Endothelial cell of umbilical vein (primary cell): ENCODE measurements at regions not wholly inside any gene's neighbourhood (a gene's known extent, or its start where the extent isn't known, plus 50 kb on each side); places are given as distances from the start of the nearest gene placed in this dataset.

ENCODE experiments used
- BruUV-seq: library from RNA; stranded (reverse); fragments of 400-500 nt; replicated peaks from 2 replicates; lab custom pipeline; 2021; lab: Mats Ljungman, UMichigan
- CTCF ChIA-PET: fragments of 300-600, 350-600 bp; sonication (Branson Sonifier 250); formaldehyde crosslinking; loops from one replicate; lab custom pipeline; 2021; ENCODE audit warnings: antibody characterized with exemption, inconsistent platforms; lab: Charles Lee
- POLR2A ChIA-PET: fragments of 300-600, 350-600 bp; sonication (Branson Sonifier 250); formaldehyde crosslinking; loops from one replicate; lab custom pipeline; 2021; ENCODE audit warnings: antibody characterized with exemption, inconsistent platforms; lab: Charles Lee
- DNase-seq: peaks from one replicate; pipeline ENCODE4 v3.0.0-alpha.2; 2011; ENCODE audit warnings: low read depth, low spot score
- FAIRE-seq: peaks from 2 replicates; lab custom pipeline; 2011; peaks lifted over from hg19 to GRCh38; lab: Jason Lieb, UNC
- H2AFZ ChIP-seq: 2 replicates; pipeline ENCODE4 v1.6.0; 2012; ENCODE audit warnings: low read depth, low read length, control low read depth, inconsistent platforms
- H3K27ac ChIP-seq: 2 replicates; pipeline ENCODE4 v1.5.1; 2011; ENCODE audit warnings: low read depth, mild to moderate bottlenecking, control low read depth, low read length, moderate library complexity; ENCODE audit not compliant: insufficient read depth
- H3K27me3 ChIP-seq, 2 experiments: 2 replicates each; pipeline versions ENCODE4 v1.6.0 to v1.6.1; 2011; ENCODE audit warnings: low read length in 2 of 2, mixed read lengths in 1 of 2; ENCODE audit not compliant: control insufficient read depth in 2 of 2, insufficient read depth in 2 of 2
- H3K36me3 ChIP-seq, 2 experiments: 2 replicates in 1 of 2; 3 replicates in 1 of 2; pipeline ENCODE4 v1.5.1; 2011; ENCODE audit warnings: low read length in 2 of 2, mild to moderate bottlenecking in 1 of 2, moderate library complexity in 1 of 2; ENCODE audit not compliant: control insufficient read depth in 2 of 2, insufficient read depth in 2 of 2; ENCODE audit errors: extremely low read depth in 1 of 2
- H3K4me1 ChIP-seq: 3 replicates; pipeline ENCODE4 v1.5.1; 2011; ENCODE audit warnings: mild to moderate bottlenecking, low read length; ENCODE audit not compliant: control insufficient read depth, insufficient read depth; ENCODE audit errors: extremely low read depth
- H3K4me2 ChIP-seq: 2 replicates; pipeline ENCODE4 v1.6.1; 2011; ENCODE audit warnings: low read length, control low read depth, mixed read lengths; ENCODE audit not compliant: insufficient read depth
- H3K4me3 ChIP-seq, 3 experiments: fragments of 200-600 bp in 1 of 3; sonication (generic), shearing (Covaris generic) in 1 of 3; replicated peaks in 1 of 3; 2 replicates each; pipeline ENCODE4 v1.5.1; 2011 to 2016; ENCODE audit warnings: control low read depth in 3 of 3, low read length in 3 of 3, mild to moderate bottlenecking in 2 of 3, inconsistent platforms in 1 of 3, low read depth in 1 of 3, moderate library complexity in 1 of 3; ENCODE audit not compliant: insufficient read depth in 1 of 3
- H3K79me2 ChIP-seq: 2 replicates; pipeline ENCODE4 v1.6.0; 2012; ENCODE audit warnings: low read length, inconsistent platforms; ENCODE audit not compliant: control insufficient read depth, insufficient read depth
- H3K9ac ChIP-seq: replicated peaks from 2 replicates; pipeline ENCODE3; 2011; ENCODE audit warnings: low read length, control low read depth; ENCODE audit not compliant: insufficient read depth; ENCODE audit errors: extremely low read depth
- H3K9me1 ChIP-seq: replicated peaks from 3 replicates; pipeline ENCODE4 v1.6.0; 2011; ENCODE audit warnings: mild to moderate bottlenecking, low read length; ENCODE audit not compliant: control insufficient read depth, insufficient read depth; ENCODE audit errors: extremely low read depth
- H3K9me3 ChIP-seq: replicated peaks from 2 replicates; pipeline ENCODE4 v1.5.1; 2012; ENCODE audit warnings: low read length, inconsistent platforms; ENCODE audit not compliant: control insufficient read depth, insufficient read depth
- H4K20me1 ChIP-seq: replicated peaks from 2 replicates; pipeline ENCODE3; 2011; ENCODE audit warnings: mild to moderate bottlenecking, low read length; ENCODE audit not compliant: control insufficient read depth, insufficient read depth; ENCODE audit errors: extremely low read depth
- EZH2 ChIP-seq: IDR thresholded peaks from 2 replicates; pipeline ENCODE4 v1.6.1; 2012; ENCODE audit warnings: borderline replicate concordance, low read depth, mild to moderate bottlenecking, moderate library complexity, low read length, inconsistent platforms; ENCODE audit not compliant: severe bottlenecking
- GATA2 ChIP-seq: IDR thresholded peaks from 2 replicates; pipeline ENCODE4 v1.7.0; 2011; ENCODE audit warnings: low read depth, mild to moderate bottlenecking, moderate library complexity, mixed read lengths, low read length; ENCODE audit not compliant: insufficient read length, insufficient read depth
- POLR2A ChIP-seq: IDR thresholded peaks from 2 replicates; pipeline ENCODE4 v1.6.1; 2012; ENCODE audit warnings: low read depth, mild to moderate bottlenecking, control low read depth, low read length
- dilution Hi-C: fragments of 300-500 bp; cut with MboI; formaldehyde crosslinking; loops from one replicate; pipeline ENCODE4 v1.15.0; 2019; ENCODE audit warnings: low sequenced_read_pairs; ENCODE audit not compliant: extremely low pct_ligation_motif_present
- intact Hi-C: fragments of 100-400 bp; cut with micrococcal nuclease; formaldehyde crosslinking; loops from one replicate; pipeline ENCODE4 v1.10.0; 2022
- TF ChIP-seq, protein P1 (sequence below): IDR thresholded peaks from 2 replicates; pipeline ENCODE4 v1.6.1; 2011; ENCODE audit not compliant: insufficient read depth, insufficient read length
- TF ChIP-seq, protein P2 (sequence below), 2 donors: IDR thresholded peaks; 1 replicate in 1 of 2; 2 replicates in 1 of 2; pipeline ENCODE4 v1.5.1; 2011; ENCODE audit warnings: low read length in 2 of 2, mild to moderate bottlenecking in 2 of 2, moderate library complexity in 2 of 2, control low read depth in 1 of 2, inconsistent platforms in 1 of 2, low read depth in 1 of 2; ENCODE audit not compliant: insufficient read depth in 1 of 2; ENCODE audit errors: extremely low read depth in 1 of 2

DNA sequence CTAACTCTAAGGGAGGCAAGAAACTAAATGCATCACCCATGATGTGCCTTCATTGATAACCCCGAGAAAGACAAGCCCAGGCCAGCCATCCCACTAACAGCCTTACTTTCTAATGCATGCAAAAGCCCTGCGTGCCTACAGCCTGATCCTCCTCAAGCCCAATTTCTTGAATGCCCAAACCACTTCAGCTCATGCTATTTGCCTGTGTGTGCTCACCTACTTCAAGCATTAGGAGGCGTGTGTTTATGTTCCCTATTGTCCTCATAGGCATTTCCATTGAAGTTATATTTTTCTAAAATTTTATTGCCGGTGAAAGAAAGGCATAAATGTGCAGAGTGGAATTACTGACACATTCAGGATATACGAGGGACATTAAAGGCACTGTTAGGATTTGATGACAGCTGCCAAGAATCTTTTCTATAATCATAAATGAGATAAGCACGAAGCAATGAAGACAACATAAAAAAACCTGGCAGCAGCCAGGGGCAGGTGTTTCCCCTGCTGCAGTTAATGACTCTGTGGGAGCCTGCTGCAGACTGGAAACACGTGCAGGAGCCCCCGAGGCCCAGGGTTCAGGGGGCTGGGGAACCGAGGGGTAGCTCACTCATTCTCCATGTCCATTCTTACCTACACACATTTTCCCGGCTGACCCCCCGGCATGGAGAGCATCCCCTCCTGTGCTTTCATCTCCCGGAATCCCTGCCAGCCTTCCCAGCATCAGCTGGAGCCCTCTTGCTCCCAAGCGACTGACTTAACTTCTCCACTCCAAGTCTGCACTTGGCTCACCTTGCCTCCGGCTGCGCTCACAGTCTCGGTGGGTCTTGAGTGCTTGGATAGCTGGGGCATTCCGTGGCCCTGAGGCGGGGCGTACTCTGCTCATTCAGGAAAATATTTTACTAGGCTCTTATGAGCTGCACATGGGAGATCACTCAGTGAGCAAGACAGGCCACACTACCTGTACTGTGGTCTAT is 292.3 kb upstream of the SIX2 start:
- peaks cover 12% of the 10 kb centered on the region for H3K4me1 ChIP-seq
- no peak overlapping the region for H3K9ac ChIP-seq
- dilution Hi-C loops = no loop called here
- ChIA-PET POLR2A (no interaction called here), CTCF (interaction anchor here (0.8 to 1.9 kb wide), 9 partner anchors 8 to 320 kb away, joined by 3 to 8 read pairs (median 4); no protein-coding TSS in a partner anchor)
- TF ChIP-seq POLR2A = peak; percentile 28
- no peak for TF ChIP-seq EZH2
- TF ChIP-seq, protein P1, sequence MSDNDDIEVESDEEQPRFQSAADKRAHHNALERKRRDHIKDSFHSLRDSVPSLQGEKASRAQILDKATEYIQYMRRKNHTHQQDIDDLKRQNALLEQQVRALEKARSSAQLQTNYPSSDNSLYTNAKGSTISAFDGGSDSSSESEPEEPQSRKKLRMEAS = peak; percentile 36
- TF ChIP-seq, protein P2, sequence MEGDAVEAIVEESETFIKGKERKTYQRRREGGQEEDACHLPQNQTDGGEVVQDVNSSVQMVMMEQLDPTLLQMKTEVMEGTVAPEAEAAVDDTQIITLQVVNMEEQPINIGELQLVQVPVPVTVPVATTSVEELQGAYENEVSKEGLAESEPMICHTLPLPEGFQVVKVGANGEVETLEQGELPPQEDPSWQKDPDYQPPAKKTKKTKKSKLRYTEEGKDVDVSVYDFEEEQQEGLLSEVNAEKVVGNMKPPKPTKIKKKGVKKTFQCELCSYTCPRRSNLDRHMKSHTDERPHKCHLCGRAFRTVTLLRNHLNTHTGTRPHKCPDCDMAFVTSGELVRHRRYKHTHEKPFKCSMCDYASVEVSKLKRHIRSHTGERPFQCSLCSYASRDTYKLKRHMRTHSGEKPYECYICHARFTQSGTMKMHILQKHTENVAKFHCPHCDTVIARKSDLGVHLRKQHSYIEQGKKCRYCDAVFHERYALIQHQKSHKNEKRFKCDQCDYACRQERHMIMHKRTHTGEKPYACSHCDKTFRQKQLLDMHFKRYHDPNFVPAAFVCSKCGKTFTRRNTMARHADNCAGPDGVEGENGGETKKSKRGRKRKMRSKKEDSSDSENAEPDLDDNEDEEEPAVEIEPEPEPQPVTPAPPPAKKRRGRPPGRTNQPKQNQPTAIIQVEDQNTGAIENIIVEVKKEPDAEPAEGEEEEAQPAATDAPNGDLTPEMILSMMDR (IDR thresholded peaks at IDR 0.05; ENCODE audit: extremely low read depth in 1 of 2, insufficient read depth in 1 of 2, low read depth in 1 of 2, low read length in 2 of 2) = no peak
- TF ChIP-seq GATA2 = peak; percentile 42
- intact Hi-C loops = loop anchor here (1.0 kb wide), 2 partner anchors 38 to 53 kb away; no protein-coding TSS in a partner anchor
- H3K27ac ChIP-seq = no peak overlapping the region
- no peak overlapping the region for H3K4me2 ChIP-seq
- DNase-seq (peak; percentile 95), FAIRE-seq (peak; percentile 60)
- no peak overlapping the region for H3K4me3 ChIP-seq
- BruUV-seq = no TSS peak
- H3K9me1 ChIP-seq = no peaks in the 10 kb centered on the region
- no peak overlapping the region for H2AFZ ChIP-seq
- H3K27me3 ChIP-seq = no peaks in the 10 kb centered on the region
- H3K36me3 ChIP-seq = no peaks in the 10 kb centered on the region
- no peaks in the 10 kb centered on the region for H3K9me3 ChIP-seq
- H4K20me1 ChIP-seq = no peaks in the 10 kb centered on the region
- no peaks in the 10 kb centered on the region for H3K79me2 ChIP-seq
